IMR-90 (cell line): ENCODE measurements at regions not wholly inside any gene's neighbourhood (a gene's known extent, or its start where the extent isn't known, plus 50 kb on each side); places are given as distances from the start of the nearest gene placed in this dataset.

Experiments
- MXI1 ChIP-seq: IDR thresholded peaks from 2 replicates; pipeline ENCODE4 v1.6.1; 2012; ENCODE audit warnings: low read depth, mild to moderate bottlenecking, low read length, moderate library complexity, borderline replicate concordance
- POLR2A ChIP-seq: IDR thresholded peaks from 2 replicates; pipeline ENCODE4 v1.6.1; 2012; ENCODE audit warnings: mild to moderate bottlenecking, low read depth, low read length
- RFX5 ChIP-seq: IDR thresholded peaks from 2 replicates; pipeline ENCODE4 v1.8.0; 2012; ENCODE audit warnings: low read depth, mild to moderate bottlenecking, low read length, moderate library complexity
- SMC3 ChIP-seq: fragments of 150-350 bp; IDR thresholded peaks from 2 replicates; pipeline ENCODE4 v1.6.1; 2016; ENCODE audit warnings: low read depth, mild to moderate bottlenecking, antibody characterized with exemption, low read length, moderate library complexity
- USF2 ChIP-seq: fragments of 150-350 bp; IDR thresholded peaks from 2 replicates; pipeline ENCODE4 v1.6.1; 2017; ENCODE audit warnings: mild to moderate bottlenecking, antibody characterized with exemption, low read length, low read depth
- TF ChIP-seq, protein P1 (sequence below): conservative IDR thresholded peaks from 2 replicates; pipeline ENCODE4 v1.5.1; 2012; ENCODE audit warnings: mild to moderate bottlenecking, low read depth, low read length, improper control_type of control experiment

GRCh38 chr18:30929065-30929464 is 113.5 kb downstream of the DSC3 start:
- TF ChIP-seq, protein P1, sequence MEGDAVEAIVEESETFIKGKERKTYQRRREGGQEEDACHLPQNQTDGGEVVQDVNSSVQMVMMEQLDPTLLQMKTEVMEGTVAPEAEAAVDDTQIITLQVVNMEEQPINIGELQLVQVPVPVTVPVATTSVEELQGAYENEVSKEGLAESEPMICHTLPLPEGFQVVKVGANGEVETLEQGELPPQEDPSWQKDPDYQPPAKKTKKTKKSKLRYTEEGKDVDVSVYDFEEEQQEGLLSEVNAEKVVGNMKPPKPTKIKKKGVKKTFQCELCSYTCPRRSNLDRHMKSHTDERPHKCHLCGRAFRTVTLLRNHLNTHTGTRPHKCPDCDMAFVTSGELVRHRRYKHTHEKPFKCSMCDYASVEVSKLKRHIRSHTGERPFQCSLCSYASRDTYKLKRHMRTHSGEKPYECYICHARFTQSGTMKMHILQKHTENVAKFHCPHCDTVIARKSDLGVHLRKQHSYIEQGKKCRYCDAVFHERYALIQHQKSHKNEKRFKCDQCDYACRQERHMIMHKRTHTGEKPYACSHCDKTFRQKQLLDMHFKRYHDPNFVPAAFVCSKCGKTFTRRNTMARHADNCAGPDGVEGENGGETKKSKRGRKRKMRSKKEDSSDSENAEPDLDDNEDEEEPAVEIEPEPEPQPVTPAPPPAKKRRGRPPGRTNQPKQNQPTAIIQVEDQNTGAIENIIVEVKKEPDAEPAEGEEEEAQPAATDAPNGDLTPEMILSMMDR: no peak
- TF ChIP-seq USF2 (no peak), POLR2A (no peak), MXI1 (no peak), RFX5 (no peak), SMC3 (no peak)
